ENCODE measurements at regions not wholly inside any gene's neighbourhood (a gene's known extent, or its start where the extent isn't known, plus 50 kb on each side); places are given as distances from the start of the nearest gene placed in this dataset.

DNA sequence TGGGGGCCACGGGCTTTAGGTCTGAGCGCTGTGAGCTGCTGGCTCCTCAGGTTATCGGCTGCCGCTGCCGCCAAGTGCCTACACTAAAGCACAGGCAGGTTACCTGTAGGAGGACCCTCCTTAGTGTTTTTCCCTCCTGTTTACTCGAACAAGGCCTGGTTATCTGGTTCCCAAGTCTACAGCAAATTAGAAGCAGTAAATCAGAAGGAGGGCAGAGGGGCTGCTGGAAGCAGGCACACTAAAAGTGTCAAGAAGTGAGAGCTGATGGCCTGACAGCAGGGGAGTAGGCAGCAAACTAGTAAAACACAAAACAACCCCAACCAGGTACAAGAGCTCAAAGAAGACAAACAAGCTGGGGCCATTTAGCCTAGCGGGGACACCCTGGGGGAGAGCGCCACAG lies 125.0 kb upstream of the PJA1 start:
- TF ChIP-seq, protein P1, sequence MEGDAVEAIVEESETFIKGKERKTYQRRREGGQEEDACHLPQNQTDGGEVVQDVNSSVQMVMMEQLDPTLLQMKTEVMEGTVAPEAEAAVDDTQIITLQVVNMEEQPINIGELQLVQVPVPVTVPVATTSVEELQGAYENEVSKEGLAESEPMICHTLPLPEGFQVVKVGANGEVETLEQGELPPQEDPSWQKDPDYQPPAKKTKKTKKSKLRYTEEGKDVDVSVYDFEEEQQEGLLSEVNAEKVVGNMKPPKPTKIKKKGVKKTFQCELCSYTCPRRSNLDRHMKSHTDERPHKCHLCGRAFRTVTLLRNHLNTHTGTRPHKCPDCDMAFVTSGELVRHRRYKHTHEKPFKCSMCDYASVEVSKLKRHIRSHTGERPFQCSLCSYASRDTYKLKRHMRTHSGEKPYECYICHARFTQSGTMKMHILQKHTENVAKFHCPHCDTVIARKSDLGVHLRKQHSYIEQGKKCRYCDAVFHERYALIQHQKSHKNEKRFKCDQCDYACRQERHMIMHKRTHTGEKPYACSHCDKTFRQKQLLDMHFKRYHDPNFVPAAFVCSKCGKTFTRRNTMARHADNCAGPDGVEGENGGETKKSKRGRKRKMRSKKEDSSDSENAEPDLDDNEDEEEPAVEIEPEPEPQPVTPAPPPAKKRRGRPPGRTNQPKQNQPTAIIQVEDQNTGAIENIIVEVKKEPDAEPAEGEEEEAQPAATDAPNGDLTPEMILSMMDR (IDR thresholded peaks at IDR 0.05; ENCODE audit: control insufficient read depth, insufficient read depth, low read depth, low read length, missing control alignments) = no peak
- no peak for DNase-seq (ENCODE audit: low read depth)

GRCh38 chrX:69289793-69290123 lies 124.5 kb upstream of the PJA1 start:
- H3K4me3 ChIP-seq (ENCODE audit: control insufficient read depth, low read depth, low read length) = no peak overlapping the region
- DNase-seq (ENCODE audit: low read depth) = no peak
- TF ChIP-seq, protein P1 (IDR thresholded peaks at IDR 0.05; ENCODE audit: control insufficient read depth, insufficient read depth, low read depth, low read length, missing control alignments) = no peak

More for the DNA sequence above, 125.0 kb upstream of the PJA1 start:
- H3K4me3 ChIP-seq (ENCODE audit: control insufficient read depth, low read depth, low read length) = no peak overlapping the region

- no peak for DNase-seq (ENCODE audit: low read depth)
- no peak overlapping the region for H3K4me3 ChIP-seq (ENCODE audit: control insufficient read depth, low read depth, low read length)
- TF ChIP-seq, protein P1 (IDR thresholded peaks at IDR 0.05; ENCODE audit: control insufficient read depth, insufficient read depth, low read depth, low read length, missing control alignments) = no peak
Observed at GRCh38 chrX:69289046-69289792, 124.0 kb upstream of the PJA1 start.

DNA sequence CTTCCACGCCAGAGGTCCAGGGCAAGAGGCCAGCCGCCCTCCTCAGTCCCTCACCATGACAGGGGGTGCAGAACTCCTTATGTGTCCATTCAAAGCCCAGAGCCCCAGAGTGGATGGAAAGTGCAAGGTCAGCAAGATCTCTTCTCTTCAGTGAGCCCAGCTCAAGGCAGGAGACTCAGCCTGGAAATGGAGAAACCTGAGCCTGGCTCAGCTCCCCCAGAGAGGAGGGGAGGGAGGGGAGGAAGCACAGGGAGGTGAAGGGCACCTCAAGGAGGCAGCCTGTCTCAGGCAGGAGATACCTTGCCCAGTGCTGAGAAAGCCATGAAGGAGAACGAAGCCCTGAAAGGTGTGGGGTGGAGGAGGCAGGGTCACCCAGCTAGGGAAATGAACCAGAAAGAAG lies 121.8 kb upstream of the PJA1 start:
- DNase-seq (ENCODE audit: low read depth) = no peak
- no peak overlapping the region for H3K4me3 ChIP-seq (ENCODE audit: control insufficient read depth, low read depth, low read length)
- TF ChIP-seq, protein P1 (IDR thresholded peaks at IDR 0.05; ENCODE audit: control insufficient read depth, insufficient read depth, low read depth, low read length, missing control alignments) = no peak

DNA sequence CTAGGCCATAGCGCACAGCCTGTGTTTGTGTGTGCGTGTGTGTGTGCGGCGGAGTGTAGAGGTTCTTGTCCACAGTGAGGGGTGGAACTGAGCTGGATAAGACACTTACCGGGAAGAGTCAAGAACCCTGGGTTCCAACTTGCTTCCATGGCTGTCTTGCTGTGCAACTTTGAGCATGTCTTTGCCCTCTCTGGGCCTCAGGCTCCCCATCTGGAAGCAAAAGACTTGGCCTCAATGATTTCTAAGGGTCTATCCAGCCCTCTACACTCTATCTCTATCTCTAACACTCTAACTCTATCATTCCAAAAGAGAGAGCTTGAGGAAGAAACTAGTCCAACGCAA lies 121.3 kb upstream of the PJA1 start:
- H3K4me3 ChIP-seq (ENCODE audit: control insufficient read depth, low read depth, low read length) = no peak overlapping the region
- no peak for DNase-seq (ENCODE audit: low read depth)
- TF ChIP-seq, protein P1 (IDR thresholded peaks at IDR 0.05; ENCODE audit: control insufficient read depth, insufficient read depth, low read depth, low read length, missing control alignments) = no peak

- TF ChIP-seq, protein P1 (IDR thresholded peaks at IDR 0.05; ENCODE audit: control insufficient read depth, insufficient read depth, low read depth, low read length, missing control alignments) = peak; percentile 93
- DNase-seq (ENCODE audit: low read depth) = no peak
- H3K4me3 ChIP-seq (ENCODE audit: control insufficient read depth, low read depth, low read length) = peak overlapping the region; percentile 43
Observed at GRCh38 chrX:69285881-69286564, 120.8 kb upstream of the PJA1 start.
